Endothelial cell of umbilical vein (primary cell): ENCODE measurements at regions not wholly inside any gene's neighbourhood (a gene's known extent, or its start where the extent isn't known, plus 50 kb on each side); places are given as distances from the start of the nearest gene placed in this dataset.

Experiments used
- BruUV-seq: library from RNA; stranded (reverse); fragments of 400-500 nt; replicated peaks from 2 replicates; lab custom pipeline; 2021; lab: Mats Ljungman, UMichigan
- CTCF ChIA-PET: fragments of 300-600, 350-600 bp; sonication (Branson Sonifier 250); formaldehyde crosslinking; loops from one replicate; lab custom pipeline; 2021; ENCODE audit warnings: antibody characterized with exemption, inconsistent platforms; lab: Charles Lee
- POLR2A ChIA-PET: fragments of 300-600, 350-600 bp; sonication (Branson Sonifier 250); formaldehyde crosslinking; loops from one replicate; lab custom pipeline; 2021; ENCODE audit warnings: antibody characterized with exemption, inconsistent platforms; lab: Charles Lee
- DNase-seq: peaks from one replicate; pipeline ENCODE4 v3.0.0-alpha.2; 2011; ENCODE audit warnings: low read depth, low spot score
- FAIRE-seq: peaks from 2 replicates; lab custom pipeline; 2011; peaks lifted over from hg19 to GRCh38; lab: Jason Lieb, UNC
- H2AFZ ChIP-seq: 2 replicates; pipeline ENCODE4 v1.6.0; 2012; ENCODE audit warnings: low read depth, low read length, control low read depth, inconsistent platforms
- H3K27ac ChIP-seq: 2 replicates; pipeline ENCODE4 v1.5.1; 2011; ENCODE audit warnings: low read depth, mild to moderate bottlenecking, control low read depth, low read length, moderate library complexity; ENCODE audit not compliant: insufficient read depth
- H3K27me3 ChIP-seq, 2 experiments: 2 replicates each; pipeline versions ENCODE4 v1.6.0 to v1.6.1; 2011; ENCODE audit warnings: low read length in 2 of 2, mixed read lengths in 1 of 2; ENCODE audit not compliant: control insufficient read depth in 2 of 2, insufficient read depth in 2 of 2
- H3K36me3 ChIP-seq, 2 experiments: 2 replicates in 1 of 2; 3 replicates in 1 of 2; pipeline ENCODE4 v1.5.1; 2011; ENCODE audit warnings: low read length in 2 of 2, mild to moderate bottlenecking in 1 of 2, moderate library complexity in 1 of 2; ENCODE audit not compliant: control insufficient read depth in 2 of 2, insufficient read depth in 2 of 2; ENCODE audit errors: extremely low read depth in 1 of 2
- H3K4me1 ChIP-seq: 3 replicates; pipeline ENCODE4 v1.5.1; 2011; ENCODE audit warnings: mild to moderate bottlenecking, low read length; ENCODE audit not compliant: control insufficient read depth, insufficient read depth; ENCODE audit errors: extremely low read depth
- H3K4me2 ChIP-seq: 2 replicates; pipeline ENCODE4 v1.6.1; 2011; ENCODE audit warnings: low read length, control low read depth, mixed read lengths; ENCODE audit not compliant: insufficient read depth
- H3K4me3 ChIP-seq, 3 experiments: fragments of 200-600 bp in 1 of 3; sonication (generic), shearing (Covaris generic) in 1 of 3; replicated peaks in 1 of 3; 2 replicates each; pipeline ENCODE4 v1.5.1; 2011 to 2016; ENCODE audit warnings: control low read depth in 3 of 3, low read length in 3 of 3, mild to moderate bottlenecking in 2 of 3, inconsistent platforms in 1 of 3, low read depth in 1 of 3, moderate library complexity in 1 of 3; ENCODE audit not compliant: insufficient read depth in 1 of 3
- H3K79me2 ChIP-seq: 2 replicates; pipeline ENCODE4 v1.6.0; 2012; ENCODE audit warnings: low read length, inconsistent platforms; ENCODE audit not compliant: control insufficient read depth, insufficient read depth
- H3K9ac ChIP-seq: replicated peaks from 2 replicates; pipeline ENCODE3; 2011; ENCODE audit warnings: low read length, control low read depth; ENCODE audit not compliant: insufficient read depth; ENCODE audit errors: extremely low read depth
- H3K9me1 ChIP-seq: replicated peaks from 3 replicates; pipeline ENCODE4 v1.6.0; 2011; ENCODE audit warnings: mild to moderate bottlenecking, low read length; ENCODE audit not compliant: control insufficient read depth, insufficient read depth; ENCODE audit errors: extremely low read depth
- H3K9me3 ChIP-seq: replicated peaks from 2 replicates; pipeline ENCODE4 v1.5.1; 2012; ENCODE audit warnings: low read length, inconsistent platforms; ENCODE audit not compliant: control insufficient read depth, insufficient read depth
- H4K20me1 ChIP-seq: replicated peaks from 2 replicates; pipeline ENCODE3; 2011; ENCODE audit warnings: mild to moderate bottlenecking, low read length; ENCODE audit not compliant: control insufficient read depth, insufficient read depth; ENCODE audit errors: extremely low read depth
- CTCF ChIP-seq, 2 donors: IDR thresholded peaks; 1 replicate in 1 of 2; 2 replicates in 1 of 2; pipeline ENCODE4 v1.5.1; 2011; ENCODE audit warnings: low read length in 2 of 2, mild to moderate bottlenecking in 2 of 2, moderate library complexity in 2 of 2, control low read depth in 1 of 2, inconsistent platforms in 1 of 2, low read depth in 1 of 2; ENCODE audit not compliant: insufficient read depth in 1 of 2; ENCODE audit errors: extremely low read depth in 1 of 2
- EZH2 ChIP-seq: IDR thresholded peaks from 2 replicates; pipeline ENCODE4 v1.6.1; 2012; ENCODE audit warnings: borderline replicate concordance, low read depth, mild to moderate bottlenecking, moderate library complexity, low read length, inconsistent platforms; ENCODE audit not compliant: severe bottlenecking
- GATA2 ChIP-seq: IDR thresholded peaks from 2 replicates; pipeline ENCODE4 v1.7.0; 2011; ENCODE audit warnings: low read depth, mild to moderate bottlenecking, moderate library complexity, mixed read lengths, low read length; ENCODE audit not compliant: insufficient read length, insufficient read depth
- JUN ChIP-seq: IDR thresholded peaks from 2 replicates; pipeline ENCODE4 v1.6.1; 2011; ENCODE audit warnings: borderline replicate concordance, low read depth; ENCODE audit not compliant: insufficient read length, insufficient read depth
- MAX ChIP-seq: IDR thresholded peaks from 2 replicates; pipeline ENCODE4 v1.6.1; 2011; ENCODE audit not compliant: insufficient read depth, insufficient read length
- MYC ChIP-seq: IDR thresholded peaks from one replicate; pipeline ENCODE4 v1.6.1; 2011; ENCODE audit warnings: mild to moderate bottlenecking, low read depth, low read length
- POLR2A ChIP-seq: IDR thresholded peaks from 2 replicates; pipeline ENCODE4 v1.6.1; 2012; ENCODE audit warnings: low read depth, mild to moderate bottlenecking, control low read depth, low read length
- POLR2AphosphoS5 ChIP-seq: IDR thresholded peaks from 2 replicates; pipeline ENCODE4 v1.6.1; 2012; ENCODE audit warnings: low read depth, mild to moderate bottlenecking, control low read depth, low read length, moderate library complexity; ENCODE audit not compliant: insufficient read depth
- dilution Hi-C: fragments of 300-500 bp; cut with MboI; formaldehyde crosslinking; loops from one replicate; pipeline ENCODE4 v1.15.0; 2019; ENCODE audit warnings: low sequenced_read_pairs; ENCODE audit not compliant: extremely low pct_ligation_motif_present
- intact Hi-C: fragments of 100-400 bp; cut with micrococcal nuclease; formaldehyde crosslinking; loops from one replicate; pipeline ENCODE4 v1.10.0; 2022

DNA sequence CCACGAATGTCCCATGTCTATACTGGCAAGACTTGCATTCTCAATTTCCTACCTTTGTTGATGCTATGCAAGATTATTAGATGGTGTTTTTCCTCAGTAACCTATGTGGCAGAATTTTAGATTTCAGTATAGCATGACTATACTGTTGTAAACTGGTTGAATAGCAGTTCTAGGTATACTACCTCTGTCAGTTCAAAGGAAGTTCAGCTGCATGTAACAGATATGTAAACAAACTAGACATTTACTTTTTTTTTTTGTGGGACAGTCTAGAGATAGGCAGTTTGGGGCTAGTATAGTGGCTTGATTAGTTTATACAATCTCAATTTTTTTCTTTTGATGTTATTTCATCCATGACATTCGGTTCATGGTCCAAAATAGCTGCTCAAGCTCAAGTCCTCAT is 97.6 kb upstream of the GRIN3A start:
- H3K9me3 ChIP-seq, result no peaks in the 10 kb centered on the region
- no peaks in the 10 kb centered on the region for H4K20me1 ChIP-seq
- no peak overlapping the region for H3K4me2 ChIP-seq
- TF ChIP-seq MAX, result no peak
- no peak for TF ChIP-seq EZH2
- no peak for TF ChIP-seq GATA2
- no peak for TF ChIP-seq JUN
- TF ChIP-seq POLR2AphosphoS5, result no peak
- TF ChIP-seq POLR2A, result no peak
- no peak for TF ChIP-seq MYC
- TF ChIP-seq CTCF (IDR thresholded peaks at IDR 0.05; ENCODE audit: extremely low read depth in 1 of 2, insufficient read depth in 1 of 2, low read depth in 1 of 2, low read length in 2 of 2), result no peak
- no peaks in the 10 kb centered on the region for H3K4me1 ChIP-seq
- DNase-seq (no peak), FAIRE-seq (no peak)
- no peak overlapping the region for H3K9ac ChIP-seq
- intact Hi-C loops, result no loop called here
- no peak overlapping the region for H3K4me3 ChIP-seq
- ChIA-PET POLR2A (no interaction called here), CTCF (no interaction called here)
- dilution Hi-C loops, result no loop called here
- H3K36me3 ChIP-seq, result no peaks in the 10 kb centered on the region
- H3K27me3 ChIP-seq, result no peaks in the 10 kb centered on the region
- no peak overlapping the region for H3K27ac ChIP-seq
- no peaks in the 10 kb centered on the region for H3K9me1 ChIP-seq
- H2AFZ ChIP-seq, result no peak overlapping the region
- BruUV-seq, result no TSS peak
- no peaks in the 10 kb centered on the region for H3K79me2 ChIP-seq
